A172 (cell line): ENCODE measurements at regions not wholly inside any gene's neighbourhood (a gene's known extent, or its start where the extent isn't known, plus 50 kb on each side); places are given as distances from the start of the nearest gene placed in this dataset.
"Not testable (repeated sequence)": the region's sequence is repeated elsewhere in the genome, so short reads cannot be mapped to it uniquely, and the experiment has no call there.

Experiments used
- DNase-seq: peaks from one replicate; pipeline ENCODE4 v3.0.0-alpha.2; 2015; ENCODE audit warnings: low spot score

- no peak for DNase-seq
Observed at GRCh38 chr11:87769661-87770060, 405.6 kb downstream of the RAB38 start.

- DNase-seq = no peak
Observed at GRCh38 chr11:87767615-87768014, 407.6 kb downstream of the RAB38 start.

GRCh38 chr11:87764075-87764474 lies 411.2 kb downstream of the RAB38 start:
- not testable (repeated sequence) for DNase-seq

DNA sequence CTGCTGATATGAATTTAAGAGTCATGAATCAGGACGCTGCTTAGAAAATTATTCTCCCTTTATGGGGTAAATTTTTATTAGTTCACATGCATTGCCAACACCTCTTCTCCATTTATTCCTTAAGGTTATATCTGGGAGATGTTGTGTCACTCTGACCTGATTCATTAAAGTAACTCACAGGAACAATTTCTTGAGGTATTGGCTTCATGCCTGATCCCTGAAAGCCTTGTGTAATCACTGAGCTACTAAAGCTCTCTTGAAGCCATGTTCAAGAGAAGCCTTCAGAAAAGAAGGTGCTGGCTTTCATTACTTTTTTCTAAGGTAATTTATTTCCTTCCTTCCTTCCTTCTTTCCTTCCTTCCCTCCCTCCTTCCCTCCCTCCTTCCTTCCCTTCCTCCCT lies 420.6 kb downstream of the RAB38 start:
- DNase-seq = no peak

DNA sequence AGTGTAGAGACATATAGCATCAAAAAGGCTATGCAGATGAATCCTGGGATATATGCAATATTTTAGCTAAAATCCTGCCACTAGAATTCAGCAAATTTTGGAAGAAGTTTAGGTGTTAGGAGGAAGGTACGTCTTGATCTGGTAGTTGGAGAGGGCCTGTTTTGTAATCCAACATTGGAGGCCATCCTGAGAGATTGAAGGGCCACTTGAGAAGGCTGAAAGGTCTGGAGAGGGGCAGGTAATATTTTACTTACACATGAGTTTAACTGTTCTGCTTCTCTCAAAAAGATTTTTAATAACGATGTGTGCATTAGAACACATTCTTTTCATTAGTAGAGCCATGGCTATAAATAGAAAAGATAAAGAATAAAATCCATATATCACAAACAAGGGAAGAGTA lies 422.1 kb downstream of the RAB38 start:
- no peak for DNase-seq

- DNase-seq = no peak
Observed at GRCh38 chr11:87743007-87743406, 432.2 kb downstream of the RAB38 start.

GRCh38 chr11:87740968-87741367 lies 434.3 kb downstream of the RAB38 start:
- no peak for DNase-seq

GRCh38 chr11:87740451-87740850 lies 434.8 kb downstream of the RAB38 start:
- no peak for DNase-seq

DNA sequence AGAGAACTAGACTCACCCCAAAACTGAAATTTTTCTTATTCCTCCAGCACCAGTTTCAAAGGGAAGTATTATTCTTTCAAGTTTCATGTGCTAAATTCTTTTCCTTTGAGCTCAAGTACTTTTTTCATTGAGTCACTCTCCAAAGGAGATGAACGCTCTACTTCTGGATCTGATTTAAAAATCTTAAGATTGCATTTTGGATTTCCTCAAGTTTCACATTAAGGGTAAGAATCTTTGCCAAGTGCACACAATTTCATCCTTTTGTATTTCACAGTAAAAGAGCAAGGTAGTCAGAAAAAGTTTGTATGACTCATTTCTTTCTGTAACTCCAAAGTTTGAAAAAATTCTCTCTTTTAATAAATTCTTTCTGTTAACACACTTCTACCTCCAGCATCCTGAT lies 435.5 kb downstream of the RAB38 start:
- no peak for DNase-seq

DNA sequence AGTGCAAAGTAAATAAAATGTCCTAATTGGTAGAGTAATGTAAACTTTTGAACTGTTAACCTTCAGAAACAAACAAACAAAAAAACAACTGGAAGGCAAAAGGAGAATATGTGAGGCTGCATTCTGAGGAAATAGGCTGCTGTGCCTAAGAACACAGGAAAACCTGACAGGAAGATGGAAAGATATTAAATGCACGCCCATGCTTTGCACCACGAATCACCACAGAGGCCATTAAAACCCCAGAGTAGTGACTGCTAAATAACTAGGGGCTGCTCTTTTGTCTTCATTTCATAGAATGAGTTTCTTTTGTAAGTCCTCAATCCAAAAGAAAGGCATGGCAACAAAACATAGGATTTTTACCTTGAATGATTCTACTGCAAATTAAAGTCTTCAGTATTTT lies 436.0 kb downstream of the RAB38 start:
- DNase-seq = no peak

- no peak for DNase-seq
Observed at GRCh38 chr11:87736928-87737327, 438.3 kb downstream of the RAB38 start.

- DNase-seq = no peak
Observed at GRCh38 chr11:87726506-87726905, 448.7 kb downstream of the RAB38 start.

- no peak for DNase-seq
Observed at GRCh38 chr11:87724358-87724757, 450.9 kb downstream of the RAB38 start.

DNA sequence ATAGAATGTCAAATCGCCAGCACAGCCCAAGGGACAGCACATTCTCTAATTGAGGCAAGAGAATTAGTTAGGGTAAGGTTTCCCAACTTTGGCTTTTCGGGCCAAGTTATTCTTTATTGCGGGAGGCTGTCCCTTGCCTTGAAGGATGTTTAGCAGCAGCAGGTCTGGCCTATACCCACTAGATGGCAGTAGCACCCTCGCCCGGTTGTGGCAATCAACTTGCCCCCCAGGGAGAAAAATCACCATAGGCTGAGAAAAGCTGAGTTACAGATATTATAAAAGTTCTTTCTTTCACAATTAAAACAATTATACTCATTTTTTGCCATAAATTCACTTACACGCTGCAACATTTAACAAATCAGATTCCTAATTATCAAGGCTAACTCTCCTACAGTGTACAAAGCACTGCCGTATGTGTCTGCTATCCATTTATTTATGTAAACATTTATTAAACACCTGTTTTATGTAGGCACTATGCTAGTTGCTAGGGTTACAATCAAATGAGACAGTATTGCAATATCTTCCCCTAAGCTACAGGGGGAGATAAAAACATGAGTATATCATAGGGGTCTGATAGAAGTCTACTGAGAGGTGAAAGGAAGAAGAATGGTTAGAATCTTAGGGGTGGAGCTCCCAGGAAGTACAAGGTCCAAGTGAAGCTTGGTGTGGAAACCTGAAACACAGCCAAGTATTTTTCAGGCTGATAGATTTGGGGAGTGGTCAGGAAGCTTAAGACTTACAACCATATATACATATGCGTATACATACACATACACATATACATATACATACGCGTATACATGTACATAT lies 452.3 kb downstream of the RAB38 start:
- peak; percentile 33 for DNase-seq

GRCh38 chr11:87719326-87720073 lies 455.7 kb downstream of the RAB38 start:
- DNase-seq = peak; percentile 1

GRCh38 chr11:87712802-87713202 lies 462.4 kb downstream of the RAB38 start:
- no peak for DNase-seq

DNA sequence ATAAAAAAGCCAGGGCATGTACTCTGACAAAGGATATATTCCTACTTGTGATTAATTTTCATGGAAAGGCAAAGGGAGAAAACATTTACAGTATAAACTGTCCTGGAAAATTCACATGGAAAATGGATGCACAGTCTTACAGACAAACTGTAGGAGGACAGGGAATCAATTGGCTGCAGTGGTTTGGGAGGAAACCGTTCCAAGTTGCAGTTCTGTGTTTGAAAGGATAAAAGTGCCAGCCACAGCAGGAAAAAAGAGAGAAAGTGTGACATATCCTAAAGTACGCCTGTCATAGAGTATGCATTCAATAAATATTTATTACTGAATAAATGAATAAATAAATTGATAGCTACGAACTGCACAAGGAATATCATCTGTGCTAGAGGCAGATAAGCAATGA lies 462.9 kb downstream of the RAB38 start:
- DNase-seq = no peak

DNA sequence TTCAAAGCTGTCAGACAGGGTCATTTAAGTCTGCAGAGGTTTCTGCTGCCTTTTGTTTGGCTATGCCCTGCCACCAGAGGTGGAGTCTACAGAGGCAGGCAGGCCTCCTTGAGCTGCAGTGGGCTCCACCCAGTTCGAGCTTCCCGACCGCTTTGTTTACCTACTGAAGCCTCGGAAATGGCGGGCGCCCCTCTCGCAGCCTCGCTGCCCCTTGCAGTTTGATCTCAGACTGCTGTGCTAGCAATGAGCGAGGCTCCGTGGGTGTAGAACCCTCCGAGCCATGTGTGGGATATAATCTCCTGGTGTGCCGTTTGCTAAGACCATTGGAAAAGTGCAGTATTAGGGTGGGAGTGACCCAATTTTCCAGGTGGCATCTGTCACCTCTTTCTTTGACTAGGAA lies 471.7 kb downstream of the RAB38 start:
- DNase-seq = not testable (repeated sequence)

DNA sequence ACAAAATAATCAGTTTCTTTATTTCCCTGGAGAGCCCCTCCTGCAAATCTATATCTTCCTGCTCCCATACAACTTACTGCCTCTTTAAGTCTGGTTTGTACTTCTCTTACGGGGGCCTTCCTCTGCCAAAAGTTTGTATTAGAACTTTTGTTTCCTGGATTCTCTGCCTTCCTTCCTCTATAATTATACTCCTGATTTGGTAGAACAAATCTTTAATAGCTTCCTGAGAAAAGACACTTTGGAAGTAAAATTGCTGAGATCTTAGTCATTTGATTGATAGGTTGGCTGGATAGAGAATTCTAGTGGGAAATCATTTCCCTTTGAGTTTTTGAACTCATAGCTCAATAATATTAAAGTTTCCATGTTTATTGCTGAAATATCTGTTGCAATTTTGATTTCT lies 499.2 kb downstream of the RAB38 start:
- DNase-seq = peak; percentile 2

DNA sequence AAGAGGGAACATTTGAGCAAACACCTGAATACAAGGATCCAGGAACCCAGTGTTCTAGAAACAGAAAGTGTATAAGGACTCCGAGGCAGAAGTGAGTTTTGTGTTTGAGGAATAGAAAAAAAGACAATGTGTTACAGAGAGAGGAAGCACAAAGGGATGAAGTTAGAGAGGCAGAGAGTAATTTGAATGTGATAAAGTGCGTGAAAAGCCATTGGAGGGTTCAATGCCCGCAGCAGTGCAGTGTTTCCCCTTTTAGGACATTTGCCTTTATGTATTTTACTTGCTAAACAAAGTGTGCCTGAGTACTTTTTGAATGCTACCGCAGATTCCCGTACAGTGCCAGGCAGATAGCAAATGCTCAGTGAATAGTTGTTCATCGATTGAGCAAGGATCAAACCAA lies 508.5 kb downstream of the RAB38 start:
- no peak for DNase-seq

DNA sequence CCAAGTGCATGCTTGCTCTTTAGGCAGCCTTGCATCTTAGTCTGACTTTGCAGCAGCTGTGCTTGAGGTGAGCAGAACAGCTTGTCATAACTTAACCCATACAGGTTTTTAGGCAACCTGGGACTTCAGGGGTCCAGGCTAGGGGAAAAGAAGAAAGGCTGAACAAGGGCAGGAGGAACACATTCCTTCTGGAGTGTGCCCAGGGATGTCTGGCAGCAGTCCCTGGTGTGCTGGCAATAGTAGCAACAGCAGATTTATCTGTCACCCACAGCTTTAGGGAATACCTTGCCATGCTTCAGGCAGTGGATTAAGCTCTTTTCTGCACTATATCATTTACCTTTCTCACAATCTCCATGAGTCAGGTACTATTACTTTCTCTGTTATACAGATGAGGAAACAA lies 513.0 kb downstream of the RAB38 start:
- no peak for DNase-seq

DNA sequence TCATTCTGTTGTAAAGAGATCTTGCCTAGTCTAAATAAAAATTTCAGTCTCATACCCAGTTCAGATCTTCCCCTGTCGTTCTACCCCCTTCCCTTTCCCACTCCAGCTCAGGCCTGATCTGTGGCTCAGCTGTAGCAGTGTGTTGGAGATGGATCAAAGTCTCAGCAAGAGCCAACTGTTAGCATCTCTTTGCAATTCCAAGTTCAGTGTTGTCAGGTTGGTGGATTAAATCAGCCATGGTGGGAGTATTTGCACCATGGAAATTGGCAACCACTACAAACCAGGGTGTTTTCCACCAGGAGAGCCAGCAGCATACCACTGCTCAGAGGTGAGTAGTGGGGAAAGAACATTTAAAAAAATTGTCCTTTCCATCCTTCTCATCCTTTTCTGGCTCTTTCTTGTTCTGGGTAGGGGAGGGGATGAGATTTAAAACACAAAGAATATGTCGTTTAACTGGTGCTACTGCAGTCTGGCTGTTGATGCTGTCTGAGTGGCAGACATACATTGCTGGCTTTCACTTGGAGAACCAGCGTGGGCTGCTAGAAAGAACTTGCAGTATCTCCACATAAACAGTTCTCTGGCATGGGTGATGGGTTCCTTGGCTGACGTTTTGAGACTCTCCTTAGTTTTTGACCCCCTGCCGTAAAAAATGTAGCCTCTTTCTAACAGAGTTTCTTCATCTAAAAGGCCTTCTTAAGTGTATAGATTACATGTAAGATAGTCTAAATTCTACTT lies 514.1 kb downstream of the RAB38 start:
- DNase-seq = no peak

DNA sequence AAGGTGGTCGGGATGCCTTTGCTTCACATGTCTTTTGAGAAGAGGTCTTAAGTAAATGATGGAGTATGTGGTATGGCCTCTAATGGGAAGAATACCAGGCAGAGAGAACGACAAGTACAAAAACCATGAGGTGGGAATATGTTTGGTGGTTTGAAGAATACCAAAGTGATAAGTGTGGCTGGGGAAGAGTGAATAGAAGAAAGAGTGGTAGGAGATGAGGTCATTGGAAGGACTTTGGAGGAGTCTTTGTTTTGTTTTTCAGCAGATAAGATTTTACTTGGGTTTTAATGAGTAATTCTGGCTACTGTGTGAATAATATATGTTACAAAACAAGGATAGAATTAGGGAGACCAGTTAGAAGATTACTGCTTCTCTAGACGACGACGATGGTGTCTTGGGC lies 515.4 kb downstream of the RAB38 start:
- no peak for DNase-seq
